H9 (cell line): ENCODE measurements at regions not wholly inside any gene's neighbourhood (a gene's known extent, or its start where the extent isn't known, plus 50 kb on each side); places are given as distances from the start of the nearest gene placed in this dataset.

Source experiments
- DNase-seq: peaks from one replicate; pipeline ENCODE4 v3.0.0-alpha.2; 2017
- H2AFZ ChIP-seq: one replicate; pipeline ENCODE4 v1.6.1; 2013; ENCODE audit warnings: mild to moderate bottlenecking, low read length, control low read depth, moderate library complexity
- H2AK5ac ChIP-seq: 2 replicates; pipeline ENCODE4 v1.6.1; 2013; ENCODE audit warnings: low read length, control low read depth, mixed read lengths; ENCODE audit not compliant: insufficient read length
- H2BK120ac ChIP-seq: one replicate; pipeline ENCODE4 v1.6.1; 2013; ENCODE audit warnings: low read depth, mild to moderate bottlenecking, low read length, control low read depth, inconsistent platforms; ENCODE audit not compliant: poor library complexity, severe bottlenecking
- H2BK12ac ChIP-seq: 2 replicates; pipeline ENCODE4 v1.6.1; 2013; ENCODE audit warnings: low read length, control low read depth, mixed read lengths, low read depth; ENCODE audit not compliant: insufficient read length
- H2BK15ac ChIP-seq: 2 replicates; pipeline ENCODE4 v1.6.1; 2013; ENCODE audit warnings: low read depth, low read length, control low read depth
- H2BK20ac ChIP-seq: one replicate; pipeline ENCODE4 v1.6.1; 2013; ENCODE audit warnings: low read depth, mild to moderate bottlenecking, low read length, control low read depth, inconsistent platforms; ENCODE audit not compliant: poor library complexity, severe bottlenecking
- H2BK5ac ChIP-seq: 2 replicates; pipeline ENCODE4 v1.6.1; 2013; ENCODE audit warnings: low read length, control low read depth, mixed read lengths; ENCODE audit not compliant: insufficient read length
- H3K14ac ChIP-seq: 2 replicates; pipeline ENCODE4 v1.6.1; 2013; ENCODE audit warnings: low read length, control low read depth; ENCODE audit not compliant: insufficient read depth
- H3K18ac ChIP-seq: 2 replicates; pipeline ENCODE4 v1.6.1; 2013; ENCODE audit warnings: low read depth, mild to moderate bottlenecking, mixed read lengths, low read length, control low read depth; ENCODE audit not compliant: insufficient read length
- H3K23ac ChIP-seq: 2 replicates; pipeline ENCODE4 v1.6.1; 2013; ENCODE audit warnings: low read length, control low read depth, mixed read lengths, low read depth; ENCODE audit not compliant: insufficient read length
- H3K23me2 ChIP-seq: 2 replicates; pipeline ENCODE4 v1.6.1; 2013; ENCODE audit warnings: low read depth, mild to moderate bottlenecking, mixed read lengths, low read length, control low read depth; ENCODE audit not compliant: insufficient read length, poor library complexity, severe bottlenecking
- H3K27ac ChIP-seq: 2 replicates; pipeline ENCODE4 v1.5.1; 2013; ENCODE audit warnings: low read length, control low read depth, mixed read lengths, low read depth; ENCODE audit not compliant: insufficient read length
- H3K27me3 ChIP-seq: 2 replicates; pipeline ENCODE4 v1.6.1; 2013; ENCODE audit warnings: low read length, control low read depth, inconsistent platforms; ENCODE audit not compliant: insufficient read depth
- H3K4ac ChIP-seq: 2 replicates; pipeline ENCODE4 v1.6.1; 2013; ENCODE audit warnings: low read depth, mild to moderate bottlenecking, control low read depth, inconsistent platforms, low read length, moderate library complexity
- H3K4me1 ChIP-seq: 2 replicates; pipeline ENCODE4 v1.6.1; 2013; ENCODE audit warnings: low read length, control low read depth, inconsistent platforms; ENCODE audit not compliant: insufficient read depth
- H3K4me2 ChIP-seq: 2 replicates; pipeline ENCODE4 v1.6.1; 2013; ENCODE audit warnings: low read length, control low read depth, mixed read lengths; ENCODE audit not compliant: insufficient read length, insufficient read depth
- H3K56ac ChIP-seq: 2 replicates; pipeline ENCODE4 v1.6.1; 2013; ENCODE audit warnings: low read depth, mild to moderate bottlenecking, mixed read lengths, low read length, control low read depth; ENCODE audit not compliant: insufficient read length
- H3K79me1 ChIP-seq: 2 replicates; pipeline ENCODE4 v1.6.1; 2013; ENCODE audit warnings: low read depth, mild to moderate bottlenecking, moderate library complexity, low read length, control low read depth, inconsistent platforms; ENCODE audit not compliant: insufficient read depth, poor library complexity, severe bottlenecking
- H3K79me2 ChIP-seq: 2 replicates; pipeline ENCODE4 v1.6.1; 2013; ENCODE audit warnings: low read length, control low read depth, inconsistent platforms; ENCODE audit not compliant: insufficient read depth
- H3K9ac ChIP-seq: 2 replicates; pipeline ENCODE4 v1.6.1; 2013; ENCODE audit warnings: low read length, control low read depth, mixed read lengths; ENCODE audit not compliant: insufficient read length; ENCODE audit errors: extremely low read depth
- H3K9me3 ChIP-seq: one replicate; pipeline ENCODE4 v1.6.1; 2013; ENCODE audit warnings: low read depth, low read length, inconsistent platforms; ENCODE audit not compliant: control insufficient read depth
- H3T11ph ChIP-seq: one replicate; pipeline ENCODE4 v1.6.1; 2013; ENCODE audit warnings: mild to moderate bottlenecking, low read length, control low read depth, inconsistent platforms
- H4K20me1 ChIP-seq: one replicate; pipeline ENCODE4 v1.6.1; 2013; ENCODE audit not compliant: control insufficient read depth, insufficient read length, insufficient read depth
- H4K5ac ChIP-seq: 2 replicates; pipeline ENCODE4 v1.6.1; 2013; ENCODE audit warnings: low read depth, mild to moderate bottlenecking, mixed read lengths, low read length, control low read depth; ENCODE audit not compliant: insufficient read length
- H4K8ac ChIP-seq: replicated peaks from 2 replicates; pipeline ENCODE4 v1.6.1; 2013; ENCODE audit warnings: low read length, control low read depth, mixed read lengths, low read depth; ENCODE audit not compliant: insufficient read length
- H4K91ac ChIP-seq: 2 replicates; pipeline ENCODE4 v1.6.1; 2013; ENCODE audit warnings: low read depth, mild to moderate bottlenecking, moderate library complexity, mixed read lengths, low read length, control low read depth; ENCODE audit not compliant: insufficient read length
- H3K27ac Mint-ChIP-seq, 3 experiments: 2 replicates in 2 of 3; 3 replicates in 1 of 3; pipeline ENCODE4 v1.8.0; 2020 to 2021; ENCODE audit warnings: mixed read lengths in 3 of 3, mild to moderate bottlenecking in 1 of 3, moderate library complexity in 1 of 3
- H3K27me3 Mint-ChIP-seq: 2 replicates; pipeline ENCODE4 v1.8.0; 2021; ENCODE audit warnings: low read depth, mild to moderate bottlenecking, moderate library complexity, mixed read lengths
- H3K36me3 Mint-ChIP-seq, 3 experiments: 2 replicates in 2 of 3; 3 replicates in 1 of 3; pipeline ENCODE4 v1.8.0; 2020 to 2021; ENCODE audit warnings: low read depth in 3 of 3, mixed read lengths in 3 of 3; ENCODE audit not compliant: insufficient read depth in 1 of 3
- H3K4me1 Mint-ChIP-seq, 2 experiments: 2 replicates each; pipeline ENCODE4 v1.8.0; 2020; ENCODE audit warnings: mixed read lengths in 2 of 2
- H3K4me3 Mint-ChIP-seq, 2 experiments: 2 replicates in 1 of 2; 3 replicates in 1 of 2; pipeline ENCODE4 v1.8.0; 2020 to 2021; ENCODE audit warnings: mild to moderate bottlenecking in 2 of 2, mixed read lengths in 2 of 2, moderate library complexity in 1 of 2
- H3K9me3 Mint-ChIP-seq, 2 experiments: 2 replicates in 1 of 2; 3 replicates in 1 of 2; pipeline ENCODE4 v1.8.0; 2020; ENCODE audit warnings: mild to moderate bottlenecking in 2 of 2, mixed read lengths in 2 of 2, moderate library complexity in 1 of 2
- TF ChIP-seq, protein P1 (sequence below): fragments of 200-600 bp; sonication (generic); conservative IDR thresholded peaks from 3 replicates; pipeline ENCODE4 v1.8.0; 2021; ENCODE audit warnings: antibody characterized with exemption, mild to moderate bottlenecking

- no peak overlapping the region for H2BK5ac ChIP-seq
- no peak overlapping the region for H3K23ac ChIP-seq
- H3T11ph ChIP-seq, result no peak overlapping the region
- H3K4me3 Mint-ChIP-seq, result no peak overlapping the region
- no peak overlapping the region for H3K18ac ChIP-seq
- no peaks in the 10 kb centered on the region for H3K79me1 ChIP-seq
- no peak overlapping the region for H2BK120ac ChIP-seq
- no peaks in the 10 kb centered on the region for H3K23me2 ChIP-seq
- no peaks in the 10 kb centered on the region for H3K36me3 Mint-ChIP-seq
- TF ChIP-seq, protein P1, sequence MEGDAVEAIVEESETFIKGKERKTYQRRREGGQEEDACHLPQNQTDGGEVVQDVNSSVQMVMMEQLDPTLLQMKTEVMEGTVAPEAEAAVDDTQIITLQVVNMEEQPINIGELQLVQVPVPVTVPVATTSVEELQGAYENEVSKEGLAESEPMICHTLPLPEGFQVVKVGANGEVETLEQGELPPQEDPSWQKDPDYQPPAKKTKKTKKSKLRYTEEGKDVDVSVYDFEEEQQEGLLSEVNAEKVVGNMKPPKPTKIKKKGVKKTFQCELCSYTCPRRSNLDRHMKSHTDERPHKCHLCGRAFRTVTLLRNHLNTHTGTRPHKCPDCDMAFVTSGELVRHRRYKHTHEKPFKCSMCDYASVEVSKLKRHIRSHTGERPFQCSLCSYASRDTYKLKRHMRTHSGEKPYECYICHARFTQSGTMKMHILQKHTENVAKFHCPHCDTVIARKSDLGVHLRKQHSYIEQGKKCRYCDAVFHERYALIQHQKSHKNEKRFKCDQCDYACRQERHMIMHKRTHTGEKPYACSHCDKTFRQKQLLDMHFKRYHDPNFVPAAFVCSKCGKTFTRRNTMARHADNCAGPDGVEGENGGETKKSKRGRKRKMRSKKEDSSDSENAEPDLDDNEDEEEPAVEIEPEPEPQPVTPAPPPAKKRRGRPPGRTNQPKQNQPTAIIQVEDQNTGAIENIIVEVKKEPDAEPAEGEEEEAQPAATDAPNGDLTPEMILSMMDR, result no peak
- H3K79me2 ChIP-seq, result no peaks in the 10 kb centered on the region
- no peaks in the 10 kb centered on the region for H3K27me3 ChIP-seq
- H3K9me3 Mint-ChIP-seq, result no peaks in the 10 kb centered on the region
- H3K27ac ChIP-seq, result no peak overlapping the region
- H4K20me1 ChIP-seq, result no peaks in the 10 kb centered on the region
- H4K8ac ChIP-seq, result no peak overlapping the region
- no peak overlapping the region for H2AK5ac ChIP-seq
- no peak for DNase-seq
- no peak overlapping the region for H3K4me2 ChIP-seq
- peak overlapping the region in 2 of 3 experiments; percentile 13 to 18; a peak in 2 of 7 replicates for H3K27ac Mint-ChIP-seq
- H3K14ac ChIP-seq, result no peak overlapping the region
- no peaks in the 10 kb centered on the region for H3K4me1 ChIP-seq
- H3K4ac ChIP-seq, result no peak overlapping the region
- H3K4me1 Mint-ChIP-seq, result 0 out of 4 replicates have a peak, but pooled peaks cover 0 to 3% of the 10 kb centered on the region in 2 experiments
- H4K91ac ChIP-seq, result no peak overlapping the region
- no peak overlapping the region for H2BK12ac ChIP-seq
- no peak overlapping the region for H2AFZ ChIP-seq
- no peak overlapping the region for H2BK20ac ChIP-seq
- H3K9ac ChIP-seq, result no peak overlapping the region
- H3K27me3 Mint-ChIP-seq, result no peaks in the 10 kb centered on the region
- H3K9me3 ChIP-seq, result no peaks in the 10 kb centered on the region
- no peak overlapping the region for H2BK15ac ChIP-seq
- no peak overlapping the region for H3K56ac ChIP-seq
- H4K5ac ChIP-seq, result no peak overlapping the region
These were observed 495.7 kb upstream of the TMPRSS15 start for GRCh38 chr21:18899261-18899660.
